ENCODE measurements at regions not wholly inside any gene's neighbourhood (a gene's known extent, or its start where the extent isn't known, plus 50 kb on each side); places are given as distances from the start of the nearest gene placed in this dataset.

DNA sequence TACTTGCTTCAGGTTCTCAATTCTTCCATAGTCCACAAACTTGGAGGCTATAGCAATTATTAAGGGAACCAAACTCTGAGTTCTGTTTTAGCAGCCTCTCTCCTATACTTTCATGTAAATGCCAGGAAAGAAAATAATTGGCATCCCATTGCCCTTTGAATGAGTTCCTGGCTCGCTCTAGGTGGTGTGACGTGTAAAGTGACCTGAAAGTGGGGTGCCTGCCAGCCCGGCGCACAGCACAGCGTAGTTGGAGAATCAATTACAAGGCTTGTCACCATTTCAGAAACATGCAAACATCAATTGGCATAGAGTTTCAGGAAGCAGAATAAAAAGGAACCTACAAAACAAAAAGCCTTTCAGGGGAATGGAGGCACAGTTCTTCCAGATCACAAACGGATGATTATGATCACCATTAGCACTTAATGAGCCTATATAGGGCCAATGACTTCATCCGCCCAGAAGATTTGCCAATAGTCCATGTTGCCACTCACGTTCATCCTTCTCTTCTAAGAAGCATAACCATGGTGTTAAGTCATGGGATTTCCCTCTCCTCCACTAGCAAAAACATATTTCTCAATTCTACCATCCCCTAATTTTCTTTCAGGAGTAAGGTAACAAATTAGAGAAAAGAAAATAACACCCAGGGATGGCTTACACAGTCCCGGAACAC, 354.6 kb upstream of the ADGRL2 start:
- DNase-seq (ENCODE audit: low spot score in 2 of 2): no peak
- Mint-ChIP-seq H3K4me1 (no peaks in the 10 kb centered on the region), H3K27me3 (no peaks in the 10 kb centered on the region), H3K27ac (ENCODE audit: low read depth) (no peak overlapping the region), H3K36me3 (ENCODE audit: insufficient read depth) (no peaks in the 10 kb centered on the region), H3K9me3 (peaks cover 17% of the 10 kb centered on the region), H3K4me3 (no peak overlapping the region)
- ATAC-seq (replicated peaks; ENCODE audit: extremely low read depth, poor library complexity, severe bottlenecking): no peak

- ATAC-seq (replicated peaks; ENCODE audit: extremely low read depth, poor library complexity, severe bottlenecking) (no peak), DNase-seq (ENCODE audit: low spot score in 2 of 2) (no peak)
- H3K4me3 Mint-ChIP-seq: no peak overlapping the region
- H3K36me3 Mint-ChIP-seq (ENCODE audit: insufficient read depth): no peaks in the 10 kb centered on the region
- no peaks in the 10 kb centered on the region for H3K4me1 Mint-ChIP-seq
- H3K27ac Mint-ChIP-seq (ENCODE audit: low read depth): no peak overlapping the region
- peaks cover 28% of the 10 kb centered on the region for H3K9me3 Mint-ChIP-seq
- no peaks in the 10 kb centered on the region for H3K27me3 Mint-ChIP-seq
These were observed 357.4 kb upstream of the ADGRL2 start for GRCh38 chr1:81443288-81443687.

- Mint-ChIP-seq H3K27ac (ENCODE audit: low read depth) (no peak overlapping the region), H3K27me3 (no peaks in the 10 kb centered on the region), H3K4me1 (no peaks in the 10 kb centered on the region), H3K4me3 (no peak overlapping the region), H3K9me3 (peaks cover 15% of the 10 kb centered on the region), H3K36me3 (ENCODE audit: insufficient read depth) (no peaks in the 10 kb centered on the region)
- ATAC-seq (replicated peaks; ENCODE audit: extremely low read depth, poor library complexity, severe bottlenecking): no peak
- no peak for DNase-seq (ENCODE audit: low spot score in 2 of 2)
These were observed 361.5 kb upstream of the ADGRL2 start for GRCh38 chr1:81439046-81439823.

- H3K4me3 Mint-ChIP-seq: no peak overlapping the region
- ATAC-seq (replicated peaks; ENCODE audit: extremely low read depth, poor library complexity, severe bottlenecking) (no peak), DNase-seq (ENCODE audit: low spot score in 2 of 2) (no peak)
- peaks cover 18% of the 10 kb centered on the region for H3K9me3 Mint-ChIP-seq
- H3K36me3 Mint-ChIP-seq (ENCODE audit: insufficient read depth): no peaks in the 10 kb centered on the region
- H3K27ac Mint-ChIP-seq (ENCODE audit: low read depth): no peak overlapping the region
- no peaks in the 10 kb centered on the region for H3K27me3 Mint-ChIP-seq
- no peaks in the 10 kb centered on the region for H3K4me1 Mint-ChIP-seq
These were observed 363.1 kb upstream of the ADGRL2 start for GRCh38 chr1:81437649-81438048.

GRCh38 chr1:81437213-81437612, 363.5 kb upstream of the ADGRL2 start:
- no peak overlapping the region for H3K27ac Mint-ChIP-seq (ENCODE audit: low read depth)

DNA sequence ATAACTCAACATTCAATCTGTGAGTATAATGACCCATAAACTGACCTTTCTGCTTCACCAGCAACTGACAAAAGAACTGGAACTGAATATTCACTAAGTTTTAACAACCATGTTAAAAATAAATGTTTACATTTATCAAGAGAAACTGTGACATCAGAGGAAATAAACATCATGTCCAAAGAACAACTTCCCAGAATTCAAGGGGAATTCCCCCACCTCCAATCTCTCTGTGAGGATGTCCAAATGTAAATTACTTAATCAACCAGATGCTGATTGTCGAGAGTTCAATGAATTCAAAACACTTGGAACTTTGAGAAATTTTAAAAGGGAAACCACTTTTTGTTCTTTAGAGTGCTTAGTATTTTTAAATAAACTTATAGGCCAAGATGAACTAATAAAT, 365.6 kb upstream of the ADGRL2 start:
- no peak overlapping the region for H3K4me3 Mint-ChIP-seq
- no peak overlapping the region for H3K27ac Mint-ChIP-seq (ENCODE audit: low read depth)
- H3K4me1 Mint-ChIP-seq: no peaks in the 10 kb centered on the region
- no peak for DNase-seq (ENCODE audit: low spot score in 2 of 2)
- H3K36me3 Mint-ChIP-seq (ENCODE audit: insufficient read depth): no peaks in the 10 kb centered on the region
- peaks cover 11% of the 10 kb centered on the region for H3K9me3 Mint-ChIP-seq
- H3K27me3 Mint-ChIP-seq: no peaks in the 10 kb centered on the region
- no peak for ATAC-seq (replicated peaks; ENCODE audit: extremely low read depth, poor library complexity, severe bottlenecking)

More at GRCh38 chr1:81437213-81437612, 363.5 kb upstream of the ADGRL2 start:
- Mint-ChIP-seq H3K4me1 (no peaks in the 10 kb centered on the region), H3K36me3 (ENCODE audit: insufficient read depth) (no peaks in the 10 kb centered on the region), H3K9me3 (peaks cover 18% of the 10 kb centered on the region), H3K4me3 (no peak overlapping the region), H3K27me3 (no peaks in the 10 kb centered on the region)
- DNase-seq (ENCODE audit: low spot score in 2 of 2) (no peak), ATAC-seq (replicated peaks; ENCODE audit: extremely low read depth, poor library complexity, severe bottlenecking) (no peak)

- DNase-seq (ENCODE audit: low spot score in 2 of 2) (no peak), ATAC-seq (replicated peaks; ENCODE audit: extremely low read depth, poor library complexity, severe bottlenecking) (no peak)
- H3K4me1 Mint-ChIP-seq: no peaks in the 10 kb centered on the region
- no peaks in the 10 kb centered on the region for H3K36me3 Mint-ChIP-seq (ENCODE audit: insufficient read depth)
- H3K9me3 Mint-ChIP-seq: peaks cover 16% of the 10 kb centered on the region
- no peaks in the 10 kb centered on the region for H3K27me3 Mint-ChIP-seq
- no peak overlapping the region for H3K27ac Mint-ChIP-seq (ENCODE audit: low read depth)
- H3K4me3 Mint-ChIP-seq: no peak overlapping the region
These were observed 367.1 kb upstream of the ADGRL2 start for GRCh38 chr1:81433676-81434075.

- H3K27ac Mint-ChIP-seq (ENCODE audit: low read depth): no peak overlapping the region
- no peaks in the 10 kb centered on the region for H3K4me1 Mint-ChIP-seq
- H3K27me3 Mint-ChIP-seq: no peaks in the 10 kb centered on the region
These were observed 368.1 kb upstream of the ADGRL2 start for GRCh38 chr1:81432654-81433109.

GRCh38 chr1:81432059-81432458, 368.7 kb upstream of the ADGRL2 start:
- no peaks in the 10 kb centered on the region for H3K4me1 Mint-ChIP-seq
- no peak overlapping the region for H3K27ac Mint-ChIP-seq (ENCODE audit: low read depth)
- no peaks in the 10 kb centered on the region for H3K36me3 Mint-ChIP-seq (ENCODE audit: insufficient read depth)
- H3K9me3 Mint-ChIP-seq: peaks cover 26% of the 10 kb centered on the region
- no peaks in the 10 kb centered on the region for H3K27me3 Mint-ChIP-seq
- ATAC-seq (replicated peaks; ENCODE audit: extremely low read depth, poor library complexity, severe bottlenecking): no peak
- DNase-seq (ENCODE audit: low spot score in 2 of 2): no peak
- H3K4me3 Mint-ChIP-seq: no peak overlapping the region

More at GRCh38 chr1:81432654-81433109, 368.1 kb upstream of the ADGRL2 start:
- ATAC-seq (replicated peaks; ENCODE audit: extremely low read depth, poor library complexity, severe bottlenecking) (no peak), DNase-seq (ENCODE audit: low spot score in 2 of 2) (no peak)
- H3K9me3 Mint-ChIP-seq: peaks cover 23% of the 10 kb centered on the region
- no peak overlapping the region for H3K4me3 Mint-ChIP-seq
- no peaks in the 10 kb centered on the region for H3K36me3 Mint-ChIP-seq (ENCODE audit: insufficient read depth)

- Mint-ChIP-seq H3K36me3 (ENCODE audit: insufficient read depth) (no peaks in the 10 kb centered on the region), H3K27me3 (no peaks in the 10 kb centered on the region), H3K4me3 (no peak overlapping the region), H3K27ac (ENCODE audit: low read depth) (no peak overlapping the region), H3K4me1 (no peaks in the 10 kb centered on the region), H3K9me3 (peaks cover 31% of the 10 kb centered on the region)
- DNase-seq (ENCODE audit: low spot score in 2 of 2) (no peak), ATAC-seq (replicated peaks; ENCODE audit: extremely low read depth, poor library complexity, severe bottlenecking) (no peak)
These were observed 369.1 kb upstream of the ADGRL2 start for GRCh38 chr1:81431624-81432000.

DNA sequence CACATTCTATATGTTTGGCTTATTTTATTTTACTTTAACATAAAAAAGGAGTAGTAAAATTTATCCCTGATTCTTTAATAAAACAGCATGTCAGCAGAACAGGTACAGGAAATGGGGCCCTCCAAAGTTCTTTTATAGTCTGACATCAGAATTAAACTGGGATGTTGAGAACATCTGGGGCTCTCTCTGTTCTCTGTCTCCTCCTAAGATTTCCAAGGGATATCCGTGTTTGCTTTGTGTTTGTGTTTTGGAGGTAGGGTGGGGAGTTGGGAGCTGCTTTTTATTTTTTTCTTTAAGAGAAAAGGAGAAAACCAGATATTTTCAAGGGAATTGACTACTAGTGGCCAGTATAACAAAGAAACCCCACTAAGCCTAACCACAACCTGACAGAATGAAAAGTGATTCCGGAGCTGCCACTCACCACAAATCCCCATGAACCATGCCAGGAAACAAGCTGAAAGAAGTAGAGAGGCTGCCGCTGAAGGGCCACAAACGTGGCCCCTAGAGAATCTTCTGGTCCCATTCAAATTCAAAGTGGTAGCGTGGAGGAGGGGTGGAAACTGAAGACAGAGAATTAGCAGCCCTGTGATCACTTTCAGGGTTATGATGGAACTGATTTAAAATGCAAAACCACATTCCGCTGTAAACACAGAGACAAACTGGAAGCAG, 369.6 kb upstream of the ADGRL2 start:
- DNase-seq (ENCODE audit: low spot score in 2 of 2): no peak
- peaks cover 36% of the 10 kb centered on the region for H3K9me3 Mint-ChIP-seq
- H3K27me3 Mint-ChIP-seq: no peaks in the 10 kb centered on the region
- no peak overlapping the region for H3K27ac Mint-ChIP-seq (ENCODE audit: low read depth)
- no peaks in the 10 kb centered on the region for H3K4me1 Mint-ChIP-seq
- ATAC-seq (replicated peaks; ENCODE audit: extremely low read depth, poor library complexity, severe bottlenecking): no peak
- no peak overlapping the region for H3K4me3 Mint-ChIP-seq
- H3K36me3 Mint-ChIP-seq (ENCODE audit: insufficient read depth): no peaks in the 10 kb centered on the region

GRCh38 chr1:81430236-81430938, 370.3 kb upstream of the ADGRL2 start:
- ATAC-seq (replicated peaks; ENCODE audit: extremely low read depth, poor library complexity, severe bottlenecking) (no peak), DNase-seq (ENCODE audit: low spot score in 2 of 2) (no peak)
- no peaks in the 10 kb centered on the region for H3K27me3 Mint-ChIP-seq
- no peak overlapping the region for H3K27ac Mint-ChIP-seq (ENCODE audit: low read depth)
- no peaks in the 10 kb centered on the region for H3K36me3 Mint-ChIP-seq (ENCODE audit: insufficient read depth)
- no peak overlapping the region for H3K4me3 Mint-ChIP-seq
- peaks cover 38% of the 10 kb centered on the region for H3K9me3 Mint-ChIP-seq
- no peaks in the 10 kb centered on the region for H3K4me1 Mint-ChIP-seq

Data from central memory CD8-positive, alpha-beta T cell (primary cell).